ENCODE measurements at regions not wholly inside any gene's neighbourhood (a gene's known extent, or its start where the extent isn't known, plus 50 kb on each side); places are given as distances from the start of the nearest gene placed in this dataset.
"Not testable (repeated sequence)": the region's sequence is repeated elsewhere in the genome, so short reads cannot be mapped to it uniquely, and the experiment has no call there.

DNA sequence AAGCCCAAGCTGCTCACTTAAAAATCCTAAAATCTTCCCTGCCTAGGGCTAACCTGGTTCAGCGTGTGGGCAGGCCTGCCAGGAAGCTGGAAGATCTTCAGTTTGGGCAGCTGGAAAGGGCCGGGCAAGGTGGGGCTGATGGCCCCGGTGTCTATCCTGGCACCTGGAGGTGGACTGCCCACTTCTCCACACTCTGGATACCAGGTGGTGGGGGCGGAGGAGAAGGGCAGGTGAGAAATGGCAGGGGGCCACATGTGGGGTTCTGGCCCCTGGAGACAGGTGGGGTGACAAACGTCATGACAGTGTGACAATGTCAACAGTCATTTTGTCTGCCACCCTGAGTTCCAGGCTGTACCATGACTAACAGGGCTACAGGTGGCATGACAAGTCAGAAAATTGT, 78.5 kb upstream of the C16orf82 start:
- no peaks in the 10 kb centered on the region for H3K27me3 ChIP-seq (replicated peaks; ENCODE audit: control insufficient read depth, insufficient read depth, low read length)
- Mint-ChIP-seq H3K27me3 (ENCODE audit: insufficient read depth, unreplicated experiment) (peaks cover 12% of the 10 kb centered on the region), H3K4me3 (ENCODE audit: unreplicated experiment) (no peak overlapping the region), H3K9me3 (ENCODE audit: unreplicated experiment) (no peaks in the 10 kb centered on the region), H3K27ac (ENCODE audit: unreplicated experiment) (no peak overlapping the region), H3K36me3 (ENCODE audit: insufficient read depth, unreplicated experiment) (no peaks in the 10 kb centered on the region), H3K4me1 (ENCODE audit: low read depth, unreplicated experiment) (no peaks in the 10 kb centered on the region)
- TF ChIP-seq, protein P1, sequence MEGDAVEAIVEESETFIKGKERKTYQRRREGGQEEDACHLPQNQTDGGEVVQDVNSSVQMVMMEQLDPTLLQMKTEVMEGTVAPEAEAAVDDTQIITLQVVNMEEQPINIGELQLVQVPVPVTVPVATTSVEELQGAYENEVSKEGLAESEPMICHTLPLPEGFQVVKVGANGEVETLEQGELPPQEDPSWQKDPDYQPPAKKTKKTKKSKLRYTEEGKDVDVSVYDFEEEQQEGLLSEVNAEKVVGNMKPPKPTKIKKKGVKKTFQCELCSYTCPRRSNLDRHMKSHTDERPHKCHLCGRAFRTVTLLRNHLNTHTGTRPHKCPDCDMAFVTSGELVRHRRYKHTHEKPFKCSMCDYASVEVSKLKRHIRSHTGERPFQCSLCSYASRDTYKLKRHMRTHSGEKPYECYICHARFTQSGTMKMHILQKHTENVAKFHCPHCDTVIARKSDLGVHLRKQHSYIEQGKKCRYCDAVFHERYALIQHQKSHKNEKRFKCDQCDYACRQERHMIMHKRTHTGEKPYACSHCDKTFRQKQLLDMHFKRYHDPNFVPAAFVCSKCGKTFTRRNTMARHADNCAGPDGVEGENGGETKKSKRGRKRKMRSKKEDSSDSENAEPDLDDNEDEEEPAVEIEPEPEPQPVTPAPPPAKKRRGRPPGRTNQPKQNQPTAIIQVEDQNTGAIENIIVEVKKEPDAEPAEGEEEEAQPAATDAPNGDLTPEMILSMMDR (IDR thresholded peaks at IDR 0.05; ENCODE audit: insufficient read depth in 1 of 2, low read depth in 1 of 2, low read length in 1 of 2, severe bottlenecking in 1 of 2, unreplicated experiment in 1 of 2): no peak
- H3K36me3 ChIP-seq (ENCODE audit: control insufficient read depth, insufficient read depth, low read length): no peaks in the 10 kb centered on the region
- no peak overlapping the region for H3K4me3 ChIP-seq (ENCODE audit: low read depth, low read length)
- no TSS peak for BruUV-seq (replicated peaks)
- intact Hi-C loops (cut with micrococcal nuclease; ENCODE audit: unreplicated experiment): no loop called here
- ChIA-PET POLR2A (no interaction called here), CTCF (no interaction called here)
- no peak for DNase-seq
- H3K4me1 ChIP-seq: no peaks in the 10 kb centered on the region
- no peaks in the 10 kb centered on the region for H3K9me3 ChIP-seq

DNA sequence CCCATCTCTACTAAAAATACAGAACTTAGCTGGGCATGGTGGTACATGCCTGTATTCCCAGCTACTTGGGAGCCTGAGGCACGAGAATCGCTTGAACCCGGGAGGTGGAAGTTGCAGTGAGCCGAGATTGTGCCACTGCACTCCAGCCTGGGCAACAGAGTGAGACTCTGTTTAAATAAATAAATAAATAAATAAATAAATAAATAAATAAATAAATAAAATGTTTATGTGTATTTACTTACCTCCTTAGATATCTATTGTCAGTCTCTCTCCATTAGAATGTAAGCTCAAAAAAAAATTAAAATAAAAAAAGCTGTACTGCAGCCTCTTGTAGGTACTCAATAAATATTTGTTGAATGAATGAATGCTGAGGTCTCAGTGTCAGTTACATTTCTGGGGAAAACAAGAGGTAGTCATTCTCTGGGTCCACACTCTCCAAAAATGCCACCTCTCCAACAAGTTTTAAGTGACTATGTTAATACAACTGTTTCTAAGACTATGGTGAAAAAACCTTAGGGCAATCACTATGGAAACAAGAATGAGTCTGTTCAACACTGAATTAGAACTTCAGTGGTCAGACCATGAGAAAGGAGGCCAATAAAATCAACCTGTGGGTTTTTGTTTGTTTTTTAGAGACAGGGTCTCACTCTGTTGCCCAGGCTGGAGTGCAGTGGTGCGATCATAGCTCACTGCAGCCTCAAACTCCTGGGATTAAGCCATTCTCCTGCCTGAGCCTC, 76.2 kb upstream of the C16orf82 start:
- H3K4me1 ChIP-seq; H3K27ac Mint-ChIP-seq (ENCODE audit: unreplicated experiment); H3K4me3 ChIP-seq (ENCODE audit: low read depth, low read length); H3K9me3 Mint-ChIP-seq (ENCODE audit: unreplicated experiment); POLR2A ChIA-PET; BruUV-seq (replicated peaks); DNase-seq; intact Hi-C loops (cut with micrococcal nuclease; ENCODE audit: unreplicated experiment); H3K27me3 ChIP-seq (replicated peaks; ENCODE audit: control insufficient read depth, insufficient read depth, low read length); H3K4me3 Mint-ChIP-seq (ENCODE audit: unreplicated experiment); H3K4me1 Mint-ChIP-seq (ENCODE audit: low read depth, unreplicated experiment); H3K36me3 Mint-ChIP-seq (ENCODE audit: insufficient read depth, unreplicated experiment); H3K9me3 ChIP-seq; H3K36me3 ChIP-seq (ENCODE audit: control insufficient read depth, insufficient read depth, low read length): not testable (repeated sequence)
- CTCF ChIA-PET: interaction anchor here (1.1 kb wide), 1 partner anchor 119 kb away, joined by 7 read pairs; no protein-coding TSS in a partner anchor
- peaks cover 16% of the 10 kb centered on the region for H3K27me3 Mint-ChIP-seq (ENCODE audit: insufficient read depth, unreplicated experiment)

DNA sequence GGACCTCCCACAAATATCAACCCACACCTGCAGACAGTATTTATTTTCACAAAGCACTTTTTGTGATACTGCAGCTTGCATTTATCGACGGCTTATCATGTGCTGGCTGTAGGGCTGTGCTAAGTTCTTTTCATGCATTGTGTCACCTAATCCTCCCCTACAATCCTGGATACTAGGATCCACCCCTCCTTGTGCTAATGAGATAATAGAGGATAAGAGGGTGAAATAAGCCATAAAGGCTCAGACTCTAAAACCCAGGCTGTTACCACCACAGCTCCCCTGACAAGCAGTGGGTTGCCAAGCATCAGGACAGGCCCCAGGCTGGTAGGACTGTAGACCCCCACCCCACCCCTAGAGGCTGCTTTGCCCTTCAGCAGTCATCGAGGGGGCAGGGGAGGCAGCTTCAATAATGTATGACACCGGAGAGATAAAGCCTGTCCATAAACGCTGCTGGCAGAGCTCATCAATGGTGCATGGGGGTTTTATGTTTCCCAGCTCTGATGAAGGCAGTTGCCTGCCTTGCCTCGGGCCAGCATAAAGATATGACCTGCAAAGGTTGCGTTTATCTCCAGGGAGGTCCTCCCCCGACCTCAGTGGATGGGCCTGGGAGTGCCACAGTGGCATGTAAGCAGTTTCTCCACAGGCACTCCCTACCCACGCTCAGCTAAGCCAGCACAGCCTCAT, 73.9 kb upstream of the C16orf82 start:
- no peaks in the 10 kb centered on the region for H3K4me1 Mint-ChIP-seq (ENCODE audit: low read depth, unreplicated experiment)
- intact Hi-C loops (cut with micrococcal nuclease; ENCODE audit: unreplicated experiment): no loop called here
- Histone ChIP-seq H3K4me3 (ENCODE audit: low read depth, low read length) (no peak overlapping the region), H3K4me1 (no peaks in the 10 kb centered on the region), H3K27me3 (replicated peaks; ENCODE audit: control insufficient read depth, insufficient read depth, low read length) (no peaks in the 10 kb centered on the region; the same call in 1 of the 2 replicates), H3K36me3 (ENCODE audit: control insufficient read depth, insufficient read depth, low read length) (no peaks in the 10 kb centered on the region), H3K9me3 (no peaks in the 10 kb centered on the region)
- no peak overlapping the region for H3K4me3 Mint-ChIP-seq (ENCODE audit: unreplicated experiment)
- ChIA-PET POLR2A (no interaction called here), CTCF (no interaction called here)
- no peaks in the 10 kb centered on the region for H3K9me3 Mint-ChIP-seq (ENCODE audit: unreplicated experiment)
- no peaks in the 10 kb centered on the region for H3K36me3 Mint-ChIP-seq (ENCODE audit: insufficient read depth, unreplicated experiment)
- TF ChIP-seq, protein P1 (IDR thresholded peaks at IDR 0.05; ENCODE audit: insufficient read depth in 1 of 2, low read depth in 1 of 2, low read length in 1 of 2, severe bottlenecking in 1 of 2, unreplicated experiment in 1 of 2): no peak
- no TSS peak for BruUV-seq (replicated peaks)
- H3K27ac Mint-ChIP-seq (ENCODE audit: unreplicated experiment): no peak overlapping the region
- H3K27me3 Mint-ChIP-seq (ENCODE audit: insufficient read depth, unreplicated experiment): peaks cover 8% of the 10 kb centered on the region
- no peak for DNase-seq
